ENCODE measurements at regions not wholly inside any gene's neighbourhood (a gene's known extent, or its start where the extent isn't known, plus 50 kb on each side); places are given as distances from the start of the nearest gene placed in this dataset.

- H3K27me3 ChIP-seq (ENCODE audit: control insufficient read depth, insufficient read depth, low read length) = no peaks in the 10 kb centered on the region
- no peak overlapping the region for H4K91ac ChIP-seq (ENCODE audit: insufficient read depth, low read depth, low read length)
- H3K4me1 ChIP-seq (ENCODE audit: control insufficient read depth, insufficient read depth, low read length) = no peaks in the 10 kb centered on the region
- no peak overlapping the region for H4K5ac ChIP-seq (ENCODE audit: low read depth, low read length)
- no peak overlapping the region for H3K4ac ChIP-seq (ENCODE audit: low read depth, low read length)
- no peaks in the 10 kb centered on the region for H3K79me1 ChIP-seq (ENCODE audit: low read depth in 1 of 2, low read length in 2 of 2)
- POLR2A ChIA-PET (ENCODE audit: unreplicated experiment) = no interaction called here
- H2BK15ac ChIP-seq (ENCODE audit: low read depth, low read length) = no peak overlapping the region
- TF ChIP-seq RCOR1 (IDR thresholded peaks at IDR 0.05; ENCODE audit: insufficient replicate concordance, low read length) = no peak
- no peak for TF ChIP-seq POLR2A (IDR thresholded peaks at IDR 0.05; ENCODE audit: low read depth, low read length)
- no peak for TF ChIP-seq SMC3 (IDR thresholded peaks at IDR 0.05; ENCODE audit: low read depth, low read length)
- TF ChIP-seq NFE2L2 (IDR thresholded peaks at IDR 0.05; ENCODE audit: low read depth, low read length) = no peak
- TF ChIP-seq BHLHE40 (IDR thresholded peaks at IDR 0.05; ENCODE audit: low read depth, low read length) = no peak
- no peak for TF ChIP-seq RFX5 (IDR thresholded peaks at IDR 0.05; ENCODE audit: low read depth, low read length)
- no peak for TF ChIP-seq MAZ (IDR thresholded peaks at IDR 0.05; ENCODE audit: borderline replicate concordance, low read depth, low read length)
- TF ChIP-seq CEBPB (IDR thresholded peaks at IDR 0.05; ENCODE audit: low read depth, low read length) = no peak
- TF ChIP-seq, protein P1, sequence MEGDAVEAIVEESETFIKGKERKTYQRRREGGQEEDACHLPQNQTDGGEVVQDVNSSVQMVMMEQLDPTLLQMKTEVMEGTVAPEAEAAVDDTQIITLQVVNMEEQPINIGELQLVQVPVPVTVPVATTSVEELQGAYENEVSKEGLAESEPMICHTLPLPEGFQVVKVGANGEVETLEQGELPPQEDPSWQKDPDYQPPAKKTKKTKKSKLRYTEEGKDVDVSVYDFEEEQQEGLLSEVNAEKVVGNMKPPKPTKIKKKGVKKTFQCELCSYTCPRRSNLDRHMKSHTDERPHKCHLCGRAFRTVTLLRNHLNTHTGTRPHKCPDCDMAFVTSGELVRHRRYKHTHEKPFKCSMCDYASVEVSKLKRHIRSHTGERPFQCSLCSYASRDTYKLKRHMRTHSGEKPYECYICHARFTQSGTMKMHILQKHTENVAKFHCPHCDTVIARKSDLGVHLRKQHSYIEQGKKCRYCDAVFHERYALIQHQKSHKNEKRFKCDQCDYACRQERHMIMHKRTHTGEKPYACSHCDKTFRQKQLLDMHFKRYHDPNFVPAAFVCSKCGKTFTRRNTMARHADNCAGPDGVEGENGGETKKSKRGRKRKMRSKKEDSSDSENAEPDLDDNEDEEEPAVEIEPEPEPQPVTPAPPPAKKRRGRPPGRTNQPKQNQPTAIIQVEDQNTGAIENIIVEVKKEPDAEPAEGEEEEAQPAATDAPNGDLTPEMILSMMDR (conservative IDR thresholded peaks at IDR 0.05; ENCODE audit: low read depth, low read length) = no peak
- no peak for TF ChIP-seq RAD21 (IDR thresholded peaks at IDR 0.05; ENCODE audit: low read length)
- TF ChIP-seq, protein P2, sequence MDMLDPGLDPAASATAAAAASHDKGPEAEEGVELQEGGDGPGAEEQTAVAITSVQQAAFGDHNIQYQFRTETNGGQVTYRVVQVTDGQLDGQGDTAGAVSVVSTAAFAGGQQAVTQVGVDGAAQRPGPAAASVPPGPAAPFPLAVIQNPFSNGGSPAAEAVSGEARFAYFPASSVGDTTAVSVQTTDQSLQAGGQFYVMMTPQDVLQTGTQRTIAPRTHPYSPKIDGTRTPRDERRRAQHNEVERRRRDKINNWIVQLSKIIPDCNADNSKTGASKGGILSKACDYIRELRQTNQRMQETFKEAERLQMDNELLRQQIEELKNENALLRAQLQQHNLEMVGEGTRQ (IDR thresholded peaks at IDR 0.05; ENCODE audit: low read depth, low read length) = no peak
- no peak for TF ChIP-seq CHD1 (IDR thresholded peaks at IDR 0.05; ENCODE audit: low read depth, low read length)
- no peak for TF ChIP-seq MAFK (IDR thresholded peaks at IDR 0.05; ENCODE audit: low read depth, low read length)
- TF ChIP-seq, protein P3, sequence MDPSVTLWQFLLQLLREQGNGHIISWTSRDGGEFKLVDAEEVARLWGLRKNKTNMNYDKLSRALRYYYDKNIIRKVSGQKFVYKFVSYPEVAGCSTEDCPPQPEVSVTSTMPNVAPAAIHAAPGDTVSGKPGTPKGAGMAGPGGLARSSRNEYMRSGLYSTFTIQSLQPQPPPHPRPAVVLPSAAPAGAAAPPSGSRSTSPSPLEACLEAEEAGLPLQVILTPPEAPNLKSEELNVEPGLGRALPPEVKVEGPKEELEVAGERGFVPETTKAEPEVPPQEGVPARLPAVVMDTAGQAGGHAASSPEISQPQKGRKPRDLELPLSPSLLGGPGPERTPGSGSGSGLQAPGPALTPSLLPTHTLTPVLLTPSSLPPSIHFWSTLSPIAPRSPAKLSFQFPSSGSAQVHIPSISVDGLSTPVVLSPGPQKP (IDR thresholded peaks at IDR 0.05; ENCODE audit: borderline replicate concordance, low read depth, low read length) = no peak
- TF ChIP-seq FOS (IDR thresholded peaks at IDR 0.05; ENCODE audit: low read depth, low read length) = no peak
- no peak for TF ChIP-seq MXI1 (IDR thresholded peaks at IDR 0.05; ENCODE audit: borderline replicate concordance, low read depth, low read length)
- no peak overlapping the region for H3K18ac ChIP-seq (ENCODE audit: low read depth, low read length)
- dilution Hi-C loops (cut with HindIII; ENCODE audit: low sequenced_read_pairs, unreplicated experiment) (no loop called here), intact Hi-C loops (cut with micrococcal nuclease) (no loop called here), in situ Hi-C loops (cut with MboI; ENCODE audit: low sequenced_read_pairs) (no loop called here)
- H3K4me2 ChIP-seq (ENCODE audit: low read depth, low read length) = no peak overlapping the region
- H3K9me3 ChIP-seq (ENCODE audit: control insufficient read depth, insufficient read depth, low read length) = no peaks in the 10 kb centered on the region; the same call in 1 of the 2 replicates
- no peak overlapping the region for H2AFZ ChIP-seq (replicated peaks; ENCODE audit: low read length, poor library complexity)
- H3K23ac ChIP-seq (ENCODE audit: low read depth, low read length) = no peak overlapping the region
- ATAC-seq (ENCODE audit: low read depth) (no peak), DNase-seq (no peak)
- H3K36me3 ChIP-seq (ENCODE audit: control insufficient read depth, insufficient read depth, low read length) = no peaks in the 10 kb centered on the region
- WGBS, 2 experiments (ENCODE audit: extremely low coverage in 2 of 2, insufficient read length in 1 of 2) = no CpG with 5 or more reads among the region's 1 CpG
- H4K8ac ChIP-seq (ENCODE audit: low read depth in 2 of 2, low read length in 2 of 2) = no peak overlapping the region
- no peak overlapping the region for H2AK9ac ChIP-seq (replicated peaks; ENCODE audit: low read depth, low read length, poor library complexity)
- CTCF ChIA-PET = no interaction called here
- no peaks in the 10 kb centered on the region for H4K20me1 ChIP-seq (ENCODE audit: insufficient read depth, low read length)
- no peak overlapping the region for H3K27ac ChIP-seq (ENCODE audit: insufficient read depth, low read length)
- H3K9ac ChIP-seq (ENCODE audit: low read depth, low read length) = no peak overlapping the region
- no peak overlapping the region for H3K14ac ChIP-seq (replicated peaks; ENCODE audit: low read depth, low read length)
- H2BK120ac ChIP-seq (ENCODE audit: low read depth, low read length) = no peak overlapping the region
- no TSS peak for BruUV-seq (replicated peaks)
- no peak overlapping the region for H2AK5ac ChIP-seq (ENCODE audit: low read depth, low read length)
- no peaks in the 10 kb centered on the region for H3K9me1 ChIP-seq (ENCODE audit: insufficient read depth, low read length)
- H2BK20ac ChIP-seq (ENCODE audit: low read depth, low read length) = no peak overlapping the region
- no peak overlapping the region for H2BK5ac ChIP-seq (ENCODE audit: low read depth, low read length, poor library complexity, severe bottlenecking)
- H3K56ac ChIP-seq (ENCODE audit: extremely low read depth, insufficient read depth, low read length) = no peak overlapping the region
- no peak overlapping the region for H3K4me3 ChIP-seq (ENCODE audit: insufficient read depth, low read depth, low read length)
Measured at GRCh38 chr4:178553201-178553600, 1111.0 kb upstream of the AGA start.

Data from IMR-90 (cell line).